HL-60 (cell line): ENCODE measurements at regions not wholly inside any gene's neighbourhood (a gene's known extent, or its start where the extent isn't known, plus 50 kb on each side); places are given as distances from the start of the nearest gene placed in this dataset.

Source experiments
- DNase-seq, 2 experiments: peaks; one replicate each; pipeline ENCODE4 v3.0.0-alpha.2; 2010 to 2020; ENCODE audit warnings: low read depth in 1 of 2, low spot score in 1 of 2
- H3K27ac ChIP-seq: fragments of 250-450 bp; sonication (Bioruptor Pico); replicated peaks from 2 replicates; pipeline ENCODE4 v1.5.1; 2020; ENCODE audit warnings: mild to moderate bottlenecking, moderate library complexity
- H3K27me3 ChIP-seq: fragments of 250-450 bp; sonication (Bioruptor Pico); 2 replicates; pipeline ENCODE4 v1.5.1; 2021; ENCODE audit warnings: mild to moderate bottlenecking, moderate library complexity; ENCODE audit not compliant: insufficient read depth, poor library complexity, severe bottlenecking
- H3K4me3 ChIP-seq: replicated peaks from 2 replicates; pipeline ENCODE4 v1.5.1; 2011; ENCODE audit warnings: mild to moderate bottlenecking, control low read depth, low read length; ENCODE audit not compliant: insufficient read depth
- CTCF ChIP-seq: IDR thresholded peaks from one replicate; pipeline ENCODE4 v1.5.1; 2011; ENCODE audit warnings: low read length, control low read depth, inconsistent platforms; ENCODE audit not compliant: insufficient read depth
- GABPA ChIP-seq: IDR thresholded peaks from 2 replicates; pipeline ENCODE4 v1.6.1; 2012; ENCODE audit warnings: low read depth
- POLR2AphosphoS5 ChIP-seq: IDR thresholded peaks from 2 replicates; pipeline ENCODE4 v1.6.1; 2012; ENCODE audit warnings: low read depth
- REST ChIP-seq: IDR thresholded peaks from 2 replicates; pipeline ENCODE4 v1.6.1; 2012; ENCODE audit warnings: low read depth; ENCODE audit not compliant: insufficient replicate concordance
- SPI1 ChIP-seq: IDR thresholded peaks from 2 replicates; pipeline ENCODE4 v1.6.1; 2012; ENCODE audit warnings: low read depth, mild to moderate bottlenecking, borderline replicate concordance

- TF ChIP-seq POLR2AphosphoS5 (no peak), SPI1 (no peak), GABPA (no peak), REST (no peak), CTCF (no peak)
- DNase-seq, result no peak
- no peak overlapping the region for H3K27ac ChIP-seq
- H3K4me3 ChIP-seq, result no peak overlapping the region
- no peaks in the 10 kb centered on the region for H3K27me3 ChIP-seq
Measured at GRCh38 chr3:84679211-84679610, 279.6 kb upstream of the CADM2 start.

GRCh38 chr3:84680700-84681099 lies 278.1 kb upstream of the CADM2 start:
- no peak for TF ChIP-seq CTCF
- no peak for TF ChIP-seq POLR2AphosphoS5
- TF ChIP-seq GABPA, result no peak
- no peak for TF ChIP-seq REST
- TF ChIP-seq SPI1, result no peak
- Histone ChIP-seq H3K27me3 (no peaks in the 10 kb centered on the region), H3K27ac (no peak overlapping the region), H3K4me3 (no peak overlapping the region)
- no peak for DNase-seq

- DNase-seq, result peak in 1 of 2 experiments; percentile 43
- no peak for TF ChIP-seq REST
- no peak for TF ChIP-seq CTCF
- TF ChIP-seq SPI1, result peak; percentile 52; the same call in 1 of the 2 replicates
- no peak for TF ChIP-seq GABPA
- no peak for TF ChIP-seq POLR2AphosphoS5
- Histone ChIP-seq H3K27me3 (no peaks in the 10 kb centered on the region), H3K4me3 (no peak overlapping the region), H3K27ac (0 out of 2 replicates have a peak overlapping the region, but pooled peaks have one; percentile 25)
Measured at GRCh38 chr3:84683493-84683892, 275.3 kb upstream of the CADM2 start.
